ENCODE measurements at regions not wholly inside any gene's neighbourhood (a gene's known extent, or its start where the extent isn't known, plus 50 kb on each side); places are given as distances from the start of the nearest gene placed in this dataset.
"Not testable (repeated sequence)": the region's sequence is repeated elsewhere in the genome, so short reads cannot be mapped to it uniquely, and the experiment has no call there.

DNA sequence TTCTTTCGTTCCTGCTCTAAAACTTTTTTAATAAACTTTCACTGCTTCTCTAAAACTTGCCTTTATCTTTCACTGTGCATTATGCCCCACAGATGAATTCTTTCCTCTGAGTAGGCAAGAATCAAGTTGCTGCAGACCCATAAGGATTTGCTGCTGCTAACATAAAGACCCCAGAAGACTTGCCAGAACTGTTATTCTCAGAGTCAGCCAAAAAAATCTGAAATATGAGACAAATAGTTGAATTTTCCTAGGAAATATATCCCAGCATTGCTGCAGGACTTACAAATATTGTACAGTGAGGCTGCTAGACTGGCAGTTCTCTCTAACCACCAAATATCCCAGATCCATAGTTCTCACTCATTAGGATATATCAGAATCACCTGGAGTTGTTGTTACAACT, 349.1 kb upstream of the FLRT2 start:
- Histone ChIP-seq H3K4me1 (ENCODE audit: low read depth, poor library complexity, severe bottlenecking) (no peaks in the 10 kb centered on the region), H3K27me3 (ENCODE audit: insufficient read depth, low read depth) (no peaks in the 10 kb centered on the region), H3K27ac (no peak overlapping the region), H3K4me2 (no peak overlapping the region), H3K9ac (no peak overlapping the region), H2AFZ (ENCODE audit: low read depth) (no peak overlapping the region), H3K79me2 (ENCODE audit: insufficient read depth, low read depth) (no peaks in the 10 kb centered on the region), H3K36me3 (ENCODE audit: insufficient read depth) (no peaks in the 10 kb centered on the region), H4K20me1 (ENCODE audit: insufficient read depth) (no peaks in the 10 kb centered on the region), H3K4me3 (IDR thresholded peaks at IDR 0.05; ENCODE audit: insufficient read depth, low read depth, low read length) (no peak overlapping the region)
- TF ChIP-seq, protein P1, sequence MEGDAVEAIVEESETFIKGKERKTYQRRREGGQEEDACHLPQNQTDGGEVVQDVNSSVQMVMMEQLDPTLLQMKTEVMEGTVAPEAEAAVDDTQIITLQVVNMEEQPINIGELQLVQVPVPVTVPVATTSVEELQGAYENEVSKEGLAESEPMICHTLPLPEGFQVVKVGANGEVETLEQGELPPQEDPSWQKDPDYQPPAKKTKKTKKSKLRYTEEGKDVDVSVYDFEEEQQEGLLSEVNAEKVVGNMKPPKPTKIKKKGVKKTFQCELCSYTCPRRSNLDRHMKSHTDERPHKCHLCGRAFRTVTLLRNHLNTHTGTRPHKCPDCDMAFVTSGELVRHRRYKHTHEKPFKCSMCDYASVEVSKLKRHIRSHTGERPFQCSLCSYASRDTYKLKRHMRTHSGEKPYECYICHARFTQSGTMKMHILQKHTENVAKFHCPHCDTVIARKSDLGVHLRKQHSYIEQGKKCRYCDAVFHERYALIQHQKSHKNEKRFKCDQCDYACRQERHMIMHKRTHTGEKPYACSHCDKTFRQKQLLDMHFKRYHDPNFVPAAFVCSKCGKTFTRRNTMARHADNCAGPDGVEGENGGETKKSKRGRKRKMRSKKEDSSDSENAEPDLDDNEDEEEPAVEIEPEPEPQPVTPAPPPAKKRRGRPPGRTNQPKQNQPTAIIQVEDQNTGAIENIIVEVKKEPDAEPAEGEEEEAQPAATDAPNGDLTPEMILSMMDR (conservative IDR thresholded peaks at IDR 0.05; ENCODE audit: low read depth, low read length) = no peak

DNA sequence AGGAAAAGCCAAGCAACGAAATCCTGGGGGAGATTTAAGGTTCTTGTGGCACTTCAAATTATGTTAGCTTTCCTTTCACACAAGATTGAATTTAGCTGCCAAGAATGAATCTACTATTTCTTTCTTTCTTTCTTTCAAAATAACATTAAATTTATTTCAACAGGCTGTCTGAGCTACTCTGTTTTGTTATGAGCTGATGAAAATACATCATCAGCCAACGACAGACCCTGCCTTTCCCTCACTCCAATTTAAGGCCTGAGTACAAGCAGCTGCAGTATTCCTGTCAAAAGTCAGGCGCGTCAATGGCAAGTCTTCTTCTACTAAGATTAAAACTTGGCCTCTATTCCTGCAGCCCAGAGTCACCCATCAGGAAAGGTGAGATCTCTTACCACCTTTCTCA, 347.7 kb upstream of the FLRT2 start:
- Histone ChIP-seq H3K27me3 (ENCODE audit: insufficient read depth, low read depth) (no peaks in the 10 kb centered on the region), H4K20me1 (ENCODE audit: insufficient read depth) (no peaks in the 10 kb centered on the region), H3K9ac (no peak overlapping the region), H3K27ac (no peak overlapping the region), H3K36me3 (ENCODE audit: insufficient read depth) (no peaks in the 10 kb centered on the region), H2AFZ (ENCODE audit: low read depth) (no peak overlapping the region), H3K4me2 (no peak overlapping the region), H3K4me3 (IDR thresholded peaks at IDR 0.05; ENCODE audit: insufficient read depth, low read depth, low read length) (no peak overlapping the region), H3K4me1 (ENCODE audit: low read depth, poor library complexity, severe bottlenecking) (no peaks in the 10 kb centered on the region), H3K79me2 (ENCODE audit: insufficient read depth, low read depth) (no peaks in the 10 kb centered on the region)
- TF ChIP-seq, protein P1 (conservative IDR thresholded peaks at IDR 0.05; ENCODE audit: low read depth, low read length) = no peak

DNA sequence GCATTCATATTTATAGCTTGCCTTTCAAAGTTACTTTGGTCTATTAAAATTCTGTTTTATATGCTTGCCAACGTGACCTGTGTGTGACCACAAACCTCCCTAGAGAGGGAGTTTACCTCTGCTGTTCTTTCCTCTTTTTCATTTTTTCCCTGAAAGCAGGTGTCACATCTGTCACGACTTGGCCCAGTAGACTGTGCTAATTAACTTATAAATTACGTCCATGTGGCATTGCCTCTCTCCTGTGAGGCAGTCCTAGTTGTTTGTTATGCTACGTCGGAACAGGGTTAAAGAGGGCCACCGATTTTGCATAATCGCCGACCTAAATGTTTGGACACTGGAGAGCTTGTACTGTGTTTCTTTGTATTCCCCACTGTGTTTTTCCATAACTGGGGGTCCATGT, 343.9 kb upstream of the FLRT2 start:
- H3K27me3 ChIP-seq (ENCODE audit: insufficient read depth, low read depth) = no peaks in the 10 kb centered on the region
- H3K4me1 ChIP-seq (ENCODE audit: low read depth, poor library complexity, severe bottlenecking) = no peaks in the 10 kb centered on the region
- no peak overlapping the region for H2AFZ ChIP-seq (ENCODE audit: low read depth)
- TF ChIP-seq, protein P1 (conservative IDR thresholded peaks at IDR 0.05; ENCODE audit: low read depth, low read length) = no peak
- H3K4me3 ChIP-seq (IDR thresholded peaks at IDR 0.05; ENCODE audit: insufficient read depth, low read depth, low read length) = no peak overlapping the region
- H3K4me2 ChIP-seq = no peak overlapping the region
- H3K9ac ChIP-seq = no peak overlapping the region
- no peaks in the 10 kb centered on the region for H3K36me3 ChIP-seq (ENCODE audit: insufficient read depth)
- no peaks in the 10 kb centered on the region for H4K20me1 ChIP-seq (ENCODE audit: insufficient read depth)
- no peak overlapping the region for H3K27ac ChIP-seq
- H3K79me2 ChIP-seq (ENCODE audit: insufficient read depth, low read depth) = no peaks in the 10 kb centered on the region

DNA sequence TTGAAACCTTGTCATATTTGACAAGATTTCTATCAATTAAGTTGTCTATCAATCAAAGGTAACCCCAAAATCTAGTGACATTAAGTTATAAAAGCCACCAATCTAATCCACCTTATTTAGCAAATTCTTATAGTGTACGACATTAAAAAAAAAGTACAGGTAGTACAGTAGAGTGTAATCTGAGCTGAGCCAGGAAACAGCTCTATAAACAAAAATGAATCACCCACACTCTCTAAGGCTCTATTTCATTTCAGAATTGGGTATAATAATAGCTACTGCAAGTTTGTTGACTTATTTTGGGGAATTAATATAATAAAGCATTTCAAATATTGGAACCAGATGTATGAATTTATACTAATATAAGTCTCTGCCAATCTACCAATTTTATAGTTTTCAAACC, 342.4 kb upstream of the FLRT2 start:
- Histone ChIP-seq H3K79me2 (ENCODE audit: insufficient read depth, low read depth) (no peaks in the 10 kb centered on the region), H4K20me1 (ENCODE audit: insufficient read depth) (no peaks in the 10 kb centered on the region), H3K27ac (no peak overlapping the region), H3K4me3 (IDR thresholded peaks at IDR 0.05; ENCODE audit: insufficient read depth, low read depth, low read length) (no peak overlapping the region), H3K36me3 (ENCODE audit: insufficient read depth) (no peaks in the 10 kb centered on the region), H3K27me3 (ENCODE audit: insufficient read depth, low read depth) (no peaks in the 10 kb centered on the region), H3K4me1 (ENCODE audit: low read depth, poor library complexity, severe bottlenecking) (no peaks in the 10 kb centered on the region), H3K4me2 (no peak overlapping the region), H3K9ac (no peak overlapping the region), H2AFZ (ENCODE audit: low read depth) (no peak overlapping the region)
- TF ChIP-seq, protein P1 (conservative IDR thresholded peaks at IDR 0.05; ENCODE audit: low read depth, low read length) = no peak

DNA sequence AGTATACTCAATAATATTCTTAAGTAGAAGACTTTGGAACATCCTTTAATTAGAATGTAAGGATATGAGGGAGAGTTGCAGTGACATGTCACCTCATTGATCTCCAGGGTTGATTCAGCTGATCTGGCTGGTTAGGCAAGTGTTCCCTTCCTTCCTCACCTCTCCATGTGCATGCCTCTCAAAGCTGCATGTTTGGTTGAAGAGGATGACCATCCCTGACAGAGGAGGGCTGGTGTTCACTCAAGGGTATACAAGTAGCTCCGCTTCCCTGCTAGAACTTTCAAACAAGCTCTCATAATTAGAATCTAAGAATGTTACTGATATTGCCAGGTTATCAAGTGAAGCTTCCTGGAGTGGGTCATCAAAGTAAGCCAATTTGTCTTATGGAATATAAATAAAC, 341.1 kb upstream of the FLRT2 start:
- no peak overlapping the region for H3K4me2 ChIP-seq
- H3K36me3 ChIP-seq (ENCODE audit: insufficient read depth) = no peaks in the 10 kb centered on the region
- no peak overlapping the region for H3K9ac ChIP-seq
- H4K20me1 ChIP-seq (ENCODE audit: insufficient read depth) = no peaks in the 10 kb centered on the region
- H3K79me2 ChIP-seq (ENCODE audit: insufficient read depth, low read depth) = no peaks in the 10 kb centered on the region
- no peaks in the 10 kb centered on the region for H3K4me1 ChIP-seq (ENCODE audit: low read depth, poor library complexity, severe bottlenecking)
- H3K4me3 ChIP-seq (IDR thresholded peaks at IDR 0.05; ENCODE audit: insufficient read depth, low read depth, low read length) = no peak overlapping the region
- TF ChIP-seq, protein P1 (conservative IDR thresholded peaks at IDR 0.05; ENCODE audit: low read depth, low read length) = no peak
- no peak overlapping the region for H2AFZ ChIP-seq (ENCODE audit: low read depth)
- no peak overlapping the region for H3K27ac ChIP-seq
- no peaks in the 10 kb centered on the region for H3K27me3 ChIP-seq (ENCODE audit: insufficient read depth, low read depth)

DNA sequence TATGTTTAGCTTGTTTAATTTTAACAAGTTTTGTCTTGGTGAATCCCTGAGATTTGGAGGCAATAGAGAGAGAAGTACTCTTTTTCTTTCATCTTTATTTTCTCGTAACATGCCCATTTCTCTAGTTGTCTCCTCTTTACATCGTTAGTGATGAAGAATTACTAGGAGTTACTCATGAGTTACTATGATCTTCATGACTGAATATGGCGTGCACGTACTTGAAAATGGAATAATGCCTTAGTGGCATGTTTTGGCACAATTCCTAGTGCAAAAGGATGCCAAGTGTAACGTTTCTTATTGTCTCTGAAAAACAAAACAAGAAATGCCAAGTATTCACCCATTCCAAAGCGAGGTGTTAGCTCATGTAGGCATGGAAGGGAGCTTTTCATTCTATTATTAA, 340.7 kb upstream of the FLRT2 start:
- H3K9ac ChIP-seq; H2AFZ ChIP-seq (ENCODE audit: low read depth); H3K4me3 ChIP-seq (IDR thresholded peaks at IDR 0.05; ENCODE audit: insufficient read depth, low read depth, low read length); H4K20me1 ChIP-seq (ENCODE audit: insufficient read depth); H3K36me3 ChIP-seq (ENCODE audit: insufficient read depth); H3K4me2 ChIP-seq; H3K27me3 ChIP-seq (ENCODE audit: insufficient read depth, low read depth); H3K79me2 ChIP-seq (ENCODE audit: insufficient read depth, low read depth); H3K4me1 ChIP-seq (ENCODE audit: low read depth, poor library complexity, severe bottlenecking); H3K27ac ChIP-seq: not testable (repeated sequence)
